ENCODE measurements at regions not wholly inside any gene's neighbourhood (a gene's known extent, or its start where the extent isn't known, plus 50 kb on each side); places are given as distances from the start of the nearest gene placed in this dataset.

GRCh38 chr4:57265831-57266582, 155.8 kb upstream of the IGFBP7 start:
- peak in 1 of 2 donors; percentile 3 for DNase-seq (ENCODE audit: low read depth in 2 of 2)
- H3K4me3 ChIP-seq (replicated peaks in 1 of 2; ENCODE audit: low read depth in 2 of 2, low read length in 2 of 2): no peak overlapping the region
- TF ChIP-seq CTCF (IDR thresholded peaks at IDR 0.05; ENCODE audit: low read depth, low read length): no peak

GRCh38 chr4:57254754-57255153, 144.6 kb upstream of the IGFBP7 start:
- no peak for TF ChIP-seq CTCF (IDR thresholded peaks at IDR 0.05; ENCODE audit: low read depth, low read length)

GRCh38 chr4:57249083-57249482, 138.9 kb upstream of the IGFBP7 start:
- DNase-seq (ENCODE audit: low read depth in 2 of 2): peak; percentile 20 to 43
- no peak overlapping the region for H3K4me3 ChIP-seq (replicated peaks in 1 of 2; ENCODE audit: low read depth in 2 of 2, low read length in 2 of 2)
- no peak for TF ChIP-seq CTCF (IDR thresholded peaks at IDR 0.05; ENCODE audit: low read depth, low read length)

More at GRCh38 chr4:57254754-57255153, 144.6 kb upstream of the IGFBP7 start:
- no peak overlapping the region for H3K4me3 ChIP-seq (replicated peaks in 1 of 2; ENCODE audit: low read depth in 2 of 2, low read length in 2 of 2)
- peak in 1 of 2 donors; percentile 10 for DNase-seq (ENCODE audit: low read depth in 2 of 2)

GRCh38 chr4:57243076-57243475, 132.9 kb upstream of the IGFBP7 start:
- no peak for DNase-seq (ENCODE audit: low read depth in 2 of 2)
- no peak for TF ChIP-seq CTCF (IDR thresholded peaks at IDR 0.05; ENCODE audit: low read depth, low read length)
- H3K4me3 ChIP-seq (replicated peaks in 1 of 2; ENCODE audit: low read depth in 2 of 2, low read length in 2 of 2): no peak overlapping the region

- no peak for TF ChIP-seq CTCF (IDR thresholded peaks at IDR 0.05; ENCODE audit: low read depth, low read length)
Observed at GRCh38 chr4:57234252-57234775, 124.1 kb upstream of the IGFBP7 start.

GRCh38 chr4:57233386-57233785, 123.2 kb upstream of the IGFBP7 start:
- no peak for TF ChIP-seq CTCF (IDR thresholded peaks at IDR 0.05; ENCODE audit: low read depth, low read length)
- DNase-seq (ENCODE audit: low read depth in 2 of 2): peak; percentile 46 to 54
- H3K4me3 ChIP-seq (replicated peaks in 1 of 2; ENCODE audit: low read depth in 2 of 2, low read length in 2 of 2): no peak overlapping the region

More at GRCh38 chr4:57234252-57234775, 124.1 kb upstream of the IGFBP7 start:
- DNase-seq (ENCODE audit: low read depth in 2 of 2): no peak
- no peak overlapping the region for H3K4me3 ChIP-seq (replicated peaks in 1 of 2; ENCODE audit: low read depth in 2 of 2, low read length in 2 of 2)

All from cardiac fibroblast (primary cell).